HG03103 (cell line): ENCODE measurements at regions not wholly inside any gene's neighbourhood (a gene's known extent, or its start where the extent isn't known, plus 50 kb on each side); places are given as distances from the start of the nearest gene placed in this dataset.
"Not testable (repeated sequence)": the region's sequence is repeated elsewhere in the genome, so short reads cannot be mapped to it uniquely, and the experiment has no call there.

Experiments
- ATAC-seq: cut with Tn5 transposase; IDR thresholded peaks from one replicate; pipeline ENCODE4 v1.9.1; 2021; ENCODE audit warnings: low read depth; ENCODE audit not compliant: unreplicated experiment

- ATAC-seq, result no peak
Measured at GRCh38 chr20:50434653-50435396, 75.4 kb upstream of the PTPN1 start.

- ATAC-seq, result no peak
Measured at GRCh38 chr20:50435397-50436051, 74.7 kb upstream of the PTPN1 start.

GRCh38 chr20:50436052-50436656, 74.0 kb upstream of the PTPN1 start:
- no peak for ATAC-seq

GRCh38 chr20:50436696-50437095, 73.5 kb upstream of the PTPN1 start:
- no peak for ATAC-seq

- no peak for ATAC-seq
Measured at GRCh38 chr20:50438986-50439407, 71.2 kb upstream of the PTPN1 start.

GRCh38 chr20:50439539-50440453, 70.4 kb upstream of the PTPN1 start:
- ATAC-seq, result no peak

GRCh38 chr20:50442512-50442911, 67.7 kb upstream of the PTPN1 start:
- no peak for ATAC-seq

GRCh38 chr20:50445354-50446151, 64.6 kb upstream of the PTPN1 start:
- ATAC-seq, result no peak

GRCh38 chr20:50446351-50447101, 63.7 kb upstream of the PTPN1 start:
- no peak for ATAC-seq

GRCh38 chr20:50447102-50447804, 62.9 kb upstream of the PTPN1 start:
- no peak for ATAC-seq

GRCh38 chr20:50447817-50448216, 62.4 kb upstream of the PTPN1 start:
- no peak for ATAC-seq

GRCh38 chr20:50448625-50449403, 61.4 kb upstream of the PTPN1 start:
- not testable (repeated sequence) for ATAC-seq

GRCh38 chr20:50449738-50450492, 60.3 kb upstream of the PTPN1 start:
- ATAC-seq, result peak; percentile 52

- no peak for ATAC-seq
Measured at GRCh38 chr20:50450493-50450826, 59.7 kb upstream of the PTPN1 start.

- ATAC-seq, result peak; percentile 69
Measured at GRCh38 chr20:50450881-50451752, 59.1 kb upstream of the PTPN1 start.

GRCh38 chr20:50451792-50452425, 58.3 kb upstream of the PTPN1 start:
- not testable (repeated sequence) for ATAC-seq
